ENCODE measurements at regions not wholly inside any gene's neighbourhood (a gene's known extent, or its start where the extent isn't known, plus 50 kb on each side); places are given as distances from the start of the nearest gene placed in this dataset.

GRCh38 chr2:118279005-118279404 lies 190.7 kb downstream of the INSIG2 start:
- DNase-seq (ENCODE audit: low read depth in 2 of 2): no peak

DNA sequence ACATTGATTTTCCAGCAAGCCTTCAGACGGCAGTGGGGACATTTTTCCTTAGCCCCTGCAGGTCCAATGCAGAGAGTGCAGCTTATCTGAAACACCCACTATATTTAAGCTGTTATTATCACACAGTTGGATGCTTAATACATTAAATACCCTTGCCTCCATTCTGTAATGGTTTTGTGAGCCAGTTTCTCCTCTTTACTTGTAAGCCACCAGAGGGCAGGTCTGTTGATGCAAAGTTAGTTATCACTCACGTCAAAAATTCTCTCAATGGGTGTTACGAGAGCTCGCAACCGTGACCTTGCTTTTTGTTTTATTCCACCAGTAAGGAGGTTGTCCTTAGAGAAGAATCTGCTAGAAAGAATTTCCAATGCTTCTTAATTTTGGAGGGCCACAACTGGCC lies 189.8 kb downstream of the INSIG2 start:
- no peak for DNase-seq (ENCODE audit: low read depth in 2 of 2)

GRCh38 chr2:118274841-118275510 lies 186.7 kb downstream of the INSIG2 start:
- no peak for DNase-seq (ENCODE audit: low read depth in 2 of 2)

GRCh38 chr2:118272391-118272790 lies 184.1 kb downstream of the INSIG2 start:
- DNase-seq (ENCODE audit: low read depth in 2 of 2): no peak

DNA sequence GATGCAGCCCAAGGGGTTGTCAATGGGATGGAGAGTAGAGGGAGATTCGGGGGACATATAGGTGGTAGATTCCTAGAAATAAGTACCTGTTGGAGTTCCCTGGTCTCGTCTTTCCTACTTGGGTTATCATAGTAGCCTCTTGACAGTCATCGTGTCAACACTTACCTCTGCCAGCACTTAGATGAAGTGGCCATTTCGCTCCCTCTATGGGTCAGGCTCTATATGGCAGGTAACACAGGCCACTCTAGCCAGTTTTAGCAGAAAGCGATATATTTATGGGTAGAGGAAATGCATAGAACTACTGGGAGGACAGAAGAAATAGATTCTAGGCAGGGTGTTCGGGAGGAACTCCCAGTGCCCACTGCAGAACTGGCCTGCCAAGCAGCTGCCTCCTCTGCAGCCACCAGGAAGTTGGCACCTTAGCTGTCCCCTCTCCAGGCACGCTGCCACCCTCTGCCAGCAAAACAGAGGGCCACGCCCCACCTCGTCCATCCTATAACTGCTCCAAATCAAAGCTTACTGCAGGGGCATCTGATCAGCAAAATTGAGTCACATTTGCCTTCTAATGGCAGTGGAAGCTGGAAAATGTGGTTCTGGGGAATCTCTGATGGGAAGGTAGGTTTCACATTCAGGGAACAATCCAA lies 181.3 kb downstream of the INSIG2 start:
- DNase-seq (ENCODE audit: low read depth in 2 of 2): no peak

DNA sequence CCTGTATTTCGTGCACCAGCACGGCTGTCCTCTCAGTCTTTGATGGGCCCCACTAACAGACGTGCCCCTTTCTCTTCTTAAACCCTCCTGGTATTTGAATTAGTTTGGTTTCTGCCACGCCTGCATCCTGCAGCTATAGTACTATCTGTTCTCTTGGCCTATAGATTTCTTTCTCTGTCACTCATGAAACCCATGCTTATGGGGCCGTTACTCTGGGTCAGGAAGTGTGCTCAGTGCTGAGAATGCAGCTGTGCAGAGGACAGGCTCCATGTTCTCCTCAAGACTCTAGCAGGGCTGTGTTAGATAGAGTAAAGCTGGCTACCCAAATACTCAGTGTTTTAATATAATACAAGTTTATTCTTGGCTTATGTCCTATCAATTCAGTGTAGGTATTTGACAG lies 180.0 kb downstream of the INSIG2 start:
- DNase-seq (ENCODE audit: low read depth in 2 of 2): no peak

DNA sequence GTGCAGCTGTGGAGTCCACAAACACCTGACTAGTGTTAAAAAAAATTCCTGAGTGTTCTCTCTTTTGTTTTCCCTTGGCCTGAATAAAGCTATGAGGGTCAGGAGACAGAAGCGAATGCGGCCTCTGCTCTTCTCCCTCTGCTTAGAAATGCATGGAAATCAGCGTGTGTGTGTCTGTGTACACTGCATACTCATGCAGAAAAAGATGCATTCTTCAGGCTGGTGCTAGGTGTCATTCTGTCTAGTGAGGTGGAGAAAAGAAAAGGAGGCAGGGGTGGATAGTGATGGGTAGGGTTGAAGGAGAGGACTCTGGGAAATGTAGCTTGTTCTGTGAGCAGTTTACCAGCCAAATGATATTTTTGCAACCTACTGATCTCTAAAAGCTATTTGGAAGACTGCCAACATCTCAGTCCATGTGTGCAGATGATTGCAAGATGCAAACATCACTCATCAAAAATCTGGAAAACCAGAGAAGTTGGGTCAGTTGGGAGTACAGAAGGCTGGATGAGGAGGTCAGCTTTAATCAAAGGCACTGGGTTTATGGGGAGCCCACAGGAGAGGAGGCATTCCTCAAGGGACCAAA lies 177.7 kb downstream of the INSIG2 start:
- no peak for DNase-seq (ENCODE audit: low read depth in 2 of 2)

DNA sequence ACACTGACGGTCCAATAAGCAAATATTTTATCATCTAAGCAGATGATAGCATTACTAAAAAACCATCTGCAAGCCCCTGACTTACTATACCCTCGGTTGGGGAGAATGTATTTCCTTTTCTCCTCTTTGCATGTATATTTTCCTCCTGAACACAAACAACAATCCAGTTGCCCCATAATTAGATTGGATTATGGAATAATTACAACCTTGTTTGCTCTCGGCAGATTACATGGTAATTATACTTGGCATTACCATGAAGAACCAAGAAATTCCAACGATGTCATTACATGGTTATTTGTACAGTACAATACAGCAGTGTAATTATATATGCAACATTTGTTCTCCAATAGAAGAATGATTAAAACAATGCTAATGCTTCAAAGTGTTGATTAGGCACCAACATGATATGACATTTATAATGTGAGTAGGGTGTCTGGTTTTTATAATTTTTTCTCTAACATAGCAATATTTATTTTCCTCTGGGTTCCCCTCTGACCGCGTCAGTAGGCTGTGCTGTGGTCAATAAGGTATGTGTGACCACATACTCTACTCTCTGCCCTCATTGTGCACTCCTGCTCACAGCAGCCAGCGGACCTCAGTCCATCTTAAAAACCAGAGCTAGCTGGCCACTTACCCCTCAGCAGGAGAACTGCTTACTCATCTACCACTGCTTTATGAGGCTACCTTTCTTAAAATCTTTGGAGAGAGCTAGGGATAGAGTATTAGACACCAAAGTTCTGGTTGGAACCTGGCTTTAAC lies 176.1 kb downstream of the INSIG2 start:
- DNase-seq (ENCODE audit: low read depth in 2 of 2): no peak

GRCh38 chr2:118257696-118258095 lies 169.4 kb downstream of the INSIG2 start:
- no peak for DNase-seq (ENCODE audit: low read depth in 2 of 2)

GRCh38 chr2:118255771-118256372 lies 167.6 kb downstream of the INSIG2 start:
- no peak for DNase-seq (ENCODE audit: low read depth in 2 of 2)

- no peak for DNase-seq (ENCODE audit: low read depth in 2 of 2)
Observed at GRCh38 chr2:118255301-118255700, 167.0 kb downstream of the INSIG2 start.

DNA sequence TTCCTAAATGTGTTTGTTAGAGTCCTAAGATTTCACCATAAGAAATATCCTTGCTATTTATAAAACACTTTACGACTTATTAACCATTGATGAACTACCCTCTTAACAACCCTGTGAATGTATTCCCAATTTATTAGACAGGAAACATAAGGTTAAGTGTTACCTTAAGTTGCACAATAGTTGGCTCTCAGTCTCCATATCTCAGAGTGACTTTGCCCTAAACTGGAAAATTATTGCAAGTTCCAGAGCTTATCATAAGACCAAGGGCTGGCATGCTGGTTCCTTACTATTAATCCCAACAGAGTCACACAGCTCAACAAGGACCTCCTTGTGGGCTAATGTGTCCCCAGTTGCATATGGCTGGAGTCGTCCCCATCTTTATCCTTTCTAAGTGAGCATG lies 165.8 kb downstream of the INSIG2 start:
- DNase-seq (ENCODE audit: low read depth in 2 of 2): no peak

GRCh38 chr2:118251427-118251826 lies 163.2 kb downstream of the INSIG2 start:
- DNase-seq (ENCODE audit: low read depth in 2 of 2): no peak

- no peak for DNase-seq (ENCODE audit: low read depth in 2 of 2)
Observed at GRCh38 chr2:118250463-118250862, 162.2 kb downstream of the INSIG2 start.

DNA sequence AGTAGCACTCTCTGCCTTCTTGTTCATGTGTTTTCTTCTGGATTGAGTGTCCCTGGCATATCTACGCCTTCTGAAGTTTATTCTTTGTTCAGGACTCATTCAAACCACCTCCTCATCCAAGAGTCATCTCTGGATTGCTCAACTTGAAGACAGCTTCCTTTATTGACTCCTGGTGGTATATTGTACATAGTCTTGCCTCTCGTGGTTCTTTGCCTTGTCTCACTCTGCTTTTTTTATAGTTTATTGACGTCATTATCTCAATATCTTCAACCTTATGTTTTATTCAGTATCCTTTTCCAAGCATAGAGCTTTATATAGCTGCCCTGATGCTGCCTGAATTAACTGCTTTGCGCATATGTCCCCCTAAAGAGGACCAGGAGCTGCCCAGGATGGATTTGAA lies 161.7 kb downstream of the INSIG2 start:
- DNase-seq (ENCODE audit: low read depth in 2 of 2): no peak

DNA sequence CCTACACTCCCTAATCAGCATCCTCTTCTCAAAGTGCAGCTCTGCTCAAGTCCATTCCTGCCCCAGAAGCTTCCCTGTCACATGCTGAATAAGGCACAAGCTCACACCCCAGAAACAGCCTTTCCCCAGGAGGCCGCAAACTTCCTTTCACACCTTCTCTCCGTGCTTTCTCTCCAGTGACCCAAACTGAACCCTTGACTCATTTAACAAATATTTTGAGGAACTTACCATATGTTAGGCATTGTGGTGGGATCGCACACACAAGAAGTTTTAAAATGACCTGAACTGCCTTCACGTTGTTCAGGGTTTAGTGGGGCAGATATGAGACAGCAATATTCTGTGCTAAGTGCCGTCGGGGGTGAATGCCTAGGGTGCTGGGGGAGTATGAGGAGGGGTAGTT lies 161.3 kb downstream of the INSIG2 start:
- no peak for DNase-seq (ENCODE audit: low read depth in 2 of 2)

- no peak for DNase-seq (ENCODE audit: low read depth in 2 of 2)
Observed at GRCh38 chr2:118246726-118247125, 158.5 kb downstream of the INSIG2 start.

DNA sequence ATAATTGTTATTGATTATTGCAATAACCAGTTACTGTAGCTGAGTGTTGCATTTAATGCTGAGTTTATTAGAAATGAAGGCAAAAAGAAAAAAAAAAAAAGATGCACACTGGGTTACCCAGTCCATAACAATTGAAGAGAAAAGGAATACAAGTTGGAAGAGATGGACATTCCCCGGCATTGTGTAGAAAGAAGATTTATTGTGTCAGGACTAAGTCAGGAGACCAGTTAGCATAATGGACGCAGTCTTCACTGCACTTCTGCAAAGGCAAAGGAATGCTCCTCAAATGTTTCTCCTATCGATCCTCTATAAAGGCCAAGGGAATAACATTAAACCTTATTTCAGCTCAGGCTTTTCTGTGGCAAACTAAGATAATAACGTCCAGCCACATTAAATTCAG lies 157.8 kb downstream of the INSIG2 start:
- DNase-seq (ENCODE audit: low read depth in 2 of 2): no peak

DNA sequence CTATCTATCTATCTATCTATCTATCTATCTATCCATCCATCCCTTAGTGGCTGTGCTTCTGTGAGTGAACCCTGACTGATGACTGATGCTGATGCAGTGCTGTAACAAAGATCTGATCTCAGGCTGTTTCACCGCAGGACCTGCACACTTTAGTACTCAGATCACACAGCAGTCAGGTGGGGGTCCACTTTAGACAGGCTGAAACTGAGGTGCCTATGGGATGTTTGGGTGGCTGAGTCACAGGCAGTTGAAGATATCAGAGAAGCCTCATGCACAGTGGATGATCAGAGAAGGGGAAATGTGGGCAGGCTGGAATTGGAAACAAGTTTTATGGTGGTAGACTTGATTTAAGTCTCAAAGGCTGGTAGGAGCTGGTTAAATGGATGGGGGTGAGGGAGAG lies 156.4 kb downstream of the INSIG2 start:
- DNase-seq (ENCODE audit: low read depth in 2 of 2): no peak

GRCh38 chr2:118243031-118243430 lies 154.8 kb downstream of the INSIG2 start:
- no peak for DNase-seq (ENCODE audit: low read depth in 2 of 2)

DNA sequence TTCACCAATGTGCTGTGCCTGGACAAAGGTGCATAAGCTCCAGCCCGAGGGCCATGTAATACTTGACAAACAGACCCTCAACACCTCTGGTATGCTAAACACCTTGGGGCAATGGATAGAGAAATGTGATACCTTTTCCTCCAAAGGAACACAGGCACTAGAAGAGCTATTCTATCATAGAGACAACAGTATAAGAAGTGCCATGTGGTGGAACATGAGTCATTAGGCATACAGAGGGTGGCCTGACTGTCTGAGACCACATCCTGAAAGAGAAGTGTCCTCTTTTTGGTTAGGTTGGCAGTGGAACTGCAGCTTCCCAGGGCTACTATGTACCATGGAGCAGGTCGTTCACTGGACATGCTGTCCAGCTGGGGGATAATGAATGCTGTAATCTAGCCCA lies 153.9 kb downstream of the INSIG2 start:
- no peak for DNase-seq (ENCODE audit: low read depth in 2 of 2)

DNA sequence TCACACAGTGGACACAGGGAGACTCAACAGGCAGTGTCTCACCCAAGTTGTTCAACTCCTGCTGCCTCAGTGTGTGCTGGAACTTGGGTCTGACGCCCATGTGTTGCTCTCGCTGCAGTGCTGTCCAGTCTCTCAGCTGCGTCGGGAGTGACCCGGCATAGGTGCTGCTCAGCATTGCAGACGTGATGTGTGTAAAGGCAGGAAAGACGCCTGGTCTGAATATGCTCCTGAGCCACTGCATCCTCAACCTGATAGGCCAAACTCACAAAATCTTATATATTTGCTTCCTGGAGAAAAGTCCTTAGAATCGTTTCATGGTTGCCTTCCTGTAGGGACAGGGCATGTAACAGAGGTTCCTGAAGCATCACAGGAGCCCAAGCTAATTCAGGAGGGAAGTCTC lies 152.9 kb downstream of the INSIG2 start:
- DNase-seq (ENCODE audit: low read depth in 2 of 2): no peak

Data from stimulated activated CD8-positive, alpha-beta memory T cell treated with anti-CD3 and anti-CD28 coated beads, Interleukin-7, amount 100 ng/mL, for 4 hours (primary cell).